ENCODE measurements at regions not wholly inside any gene's neighbourhood (a gene's known extent, or its start where the extent isn't known, plus 50 kb on each side); places are given as distances from the start of the nearest gene placed in this dataset.

DNA sequence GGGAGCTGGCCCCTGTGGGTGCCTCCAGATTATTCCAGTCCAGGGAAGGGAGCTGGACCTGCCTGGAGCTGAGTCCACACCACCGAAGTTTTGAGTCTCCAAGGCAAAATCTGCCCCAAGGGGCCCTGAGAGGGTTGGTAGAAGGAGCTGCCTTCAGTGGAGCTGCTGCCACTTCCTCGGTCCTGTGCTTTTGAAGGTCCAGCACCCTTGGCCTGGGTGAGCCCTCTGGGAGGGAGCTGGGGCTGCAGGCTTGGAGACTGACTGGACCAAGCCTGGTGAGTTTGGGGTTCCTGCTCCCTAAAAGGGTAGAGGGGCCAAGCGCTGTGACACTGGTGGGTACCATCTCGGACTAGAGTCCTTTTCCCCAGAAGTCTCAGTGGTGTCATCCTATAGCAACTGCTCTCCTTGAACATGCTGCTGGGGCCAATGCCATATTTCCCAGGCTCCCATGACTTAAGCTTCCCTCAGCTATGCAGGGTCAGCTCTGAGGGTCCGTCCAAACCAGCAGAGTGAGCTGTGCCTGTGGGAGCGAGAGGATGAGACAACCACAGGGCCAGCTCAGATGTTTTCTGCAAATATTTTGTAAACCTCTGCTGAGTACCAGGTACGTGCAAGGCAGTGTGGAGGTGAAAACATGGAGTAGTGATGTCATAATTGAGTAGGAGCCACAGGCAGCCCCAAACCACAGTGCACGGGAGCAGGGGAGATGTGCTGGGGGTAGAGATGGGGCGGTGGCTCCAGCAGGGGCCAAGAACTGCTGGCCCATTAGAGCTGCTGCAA, 96.0 kb downstream of the ABHD5 start:
- no peak overlapping the region for H3K4me3 Mint-ChIP-seq
- Histone ChIP-seq H2AFZ (no peak overlapping the region), H3F3A (replicated peaks; ENCODE audit: low read depth) (no peaks in the 10 kb centered on the region), H3K27ac (ENCODE audit: low read depth) (no peak overlapping the region), H3K4me2 (no peak overlapping the region), H3K79me2 (replicated peaks; ENCODE audit: insufficient read depth) (no peaks in the 10 kb centered on the region), H3K9me2 (ENCODE audit: insufficient read depth) (peaks cover 6% of the 10 kb centered on the region; the same call in 1 of the 2 replicates), H3K4me3 (no peak overlapping the region), H3K4me1 (ENCODE audit: insufficient read depth) (no peaks in the 10 kb centered on the region), H4K20me1 (replicated peaks; ENCODE audit: insufficient read depth) (no peaks in the 10 kb centered on the region), H3K36me3 (ENCODE audit: insufficient read depth) (no peaks in the 10 kb centered on the region), H3K27me3 (ENCODE audit: insufficient read depth) (no peaks in the 10 kb centered on the region)
- no peak overlapping the region for H3K27ac Mint-ChIP-seq
- TF ChIP-seq POLR2AphosphoS5 (IDR thresholded peaks at IDR 0.05; ENCODE audit: low read depth) (no peak), CREB1 (CRISPR knock-in tag; IDR thresholded peaks at IDR 0.05; ENCODE audit: low read depth) (no peak), NANOG (IDR thresholded peaks at IDR 0.05; ENCODE audit: borderline replicate concordance) (no peak), ZNF114 (CRISPR knock-in tag; IDR thresholded peaks at IDR 0.05) (no peak), STAT1 (IDR thresholded peaks at IDR 0.05; ENCODE audit: unreplicated experiment) (no peak), JUNB (IDR thresholded peaks at IDR 0.05; ENCODE audit: unreplicated experiment) (no peak), ZNF331 (CRISPR knock-in tag; IDR thresholded peaks at IDR 0.05; ENCODE audit: low read depth) (no peak), EZH2 (IDR thresholded peaks at IDR 0.05; ENCODE audit: low read depth, unreplicated experiment) (no peak)
- TF ChIP-seq, protein P1, sequence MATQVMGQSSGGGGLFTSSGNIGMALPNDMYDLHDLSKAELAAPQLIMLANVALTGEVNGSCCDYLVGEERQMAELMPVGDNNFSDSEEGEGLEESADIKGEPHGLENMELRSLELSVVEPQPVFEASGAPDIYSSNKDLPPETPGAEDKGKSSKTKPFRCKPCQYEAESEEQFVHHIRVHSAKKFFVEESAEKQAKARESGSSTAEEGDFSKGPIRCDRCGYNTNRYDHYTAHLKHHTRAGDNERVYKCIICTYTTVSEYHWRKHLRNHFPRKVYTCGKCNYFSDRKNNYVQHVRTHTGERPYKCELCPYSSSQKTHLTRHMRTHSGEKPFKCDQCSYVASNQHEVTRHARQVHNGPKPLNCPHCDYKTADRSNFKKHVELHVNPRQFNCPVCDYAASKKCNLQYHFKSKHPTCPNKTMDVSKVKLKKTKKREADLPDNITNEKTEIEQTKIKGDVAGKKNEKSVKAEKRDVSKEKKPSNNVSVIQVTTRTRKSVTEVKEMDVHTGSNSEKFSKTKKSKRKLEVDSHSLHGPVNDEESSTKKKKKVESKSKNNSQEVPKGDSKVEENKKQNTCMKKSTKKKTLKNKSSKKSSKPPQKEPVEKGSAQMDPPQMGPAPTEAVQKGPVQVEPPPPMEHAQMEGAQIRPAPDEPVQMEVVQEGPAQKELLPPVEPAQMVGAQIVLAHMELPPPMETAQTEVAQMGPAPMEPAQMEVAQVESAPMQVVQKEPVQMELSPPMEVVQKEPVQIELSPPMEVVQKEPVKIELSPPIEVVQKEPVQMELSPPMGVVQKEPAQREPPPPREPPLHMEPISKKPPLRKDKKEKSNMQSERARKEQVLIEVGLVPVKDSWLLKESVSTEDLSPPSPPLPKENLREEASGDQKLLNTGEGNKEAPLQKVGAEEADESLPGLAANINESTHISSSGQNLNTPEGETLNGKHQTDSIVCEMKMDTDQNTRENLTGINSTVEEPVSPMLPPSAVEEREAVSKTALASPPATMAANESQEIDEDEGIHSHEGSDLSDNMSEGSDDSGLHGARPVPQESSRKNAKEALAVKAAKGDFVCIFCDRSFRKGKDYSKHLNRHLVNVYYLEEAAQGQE (IDR thresholded peaks at IDR 0.05; ENCODE audit: unreplicated experiment): no peak
- TF ChIP-seq, protein P2, sequence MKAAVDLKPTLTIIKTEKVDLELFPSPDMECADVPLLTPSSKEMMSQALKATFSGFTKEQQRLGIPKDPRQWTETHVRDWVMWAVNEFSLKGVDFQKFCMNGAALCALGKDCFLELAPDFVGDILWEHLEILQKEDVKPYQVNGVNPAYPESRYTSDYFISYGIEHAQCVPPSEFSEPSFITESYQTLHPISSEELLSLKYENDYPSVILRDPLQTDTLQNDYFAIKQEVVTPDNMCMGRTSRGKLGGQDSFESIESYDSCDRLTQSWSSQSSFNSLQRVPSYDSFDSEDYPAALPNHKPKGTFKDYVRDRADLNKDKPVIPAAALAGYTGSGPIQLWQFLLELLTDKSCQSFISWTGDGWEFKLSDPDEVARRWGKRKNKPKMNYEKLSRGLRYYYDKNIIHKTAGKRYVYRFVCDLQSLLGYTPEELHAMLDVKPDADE (IDR thresholded peaks at IDR 0.05): no peak
- TF ChIP-seq, protein P3, sequence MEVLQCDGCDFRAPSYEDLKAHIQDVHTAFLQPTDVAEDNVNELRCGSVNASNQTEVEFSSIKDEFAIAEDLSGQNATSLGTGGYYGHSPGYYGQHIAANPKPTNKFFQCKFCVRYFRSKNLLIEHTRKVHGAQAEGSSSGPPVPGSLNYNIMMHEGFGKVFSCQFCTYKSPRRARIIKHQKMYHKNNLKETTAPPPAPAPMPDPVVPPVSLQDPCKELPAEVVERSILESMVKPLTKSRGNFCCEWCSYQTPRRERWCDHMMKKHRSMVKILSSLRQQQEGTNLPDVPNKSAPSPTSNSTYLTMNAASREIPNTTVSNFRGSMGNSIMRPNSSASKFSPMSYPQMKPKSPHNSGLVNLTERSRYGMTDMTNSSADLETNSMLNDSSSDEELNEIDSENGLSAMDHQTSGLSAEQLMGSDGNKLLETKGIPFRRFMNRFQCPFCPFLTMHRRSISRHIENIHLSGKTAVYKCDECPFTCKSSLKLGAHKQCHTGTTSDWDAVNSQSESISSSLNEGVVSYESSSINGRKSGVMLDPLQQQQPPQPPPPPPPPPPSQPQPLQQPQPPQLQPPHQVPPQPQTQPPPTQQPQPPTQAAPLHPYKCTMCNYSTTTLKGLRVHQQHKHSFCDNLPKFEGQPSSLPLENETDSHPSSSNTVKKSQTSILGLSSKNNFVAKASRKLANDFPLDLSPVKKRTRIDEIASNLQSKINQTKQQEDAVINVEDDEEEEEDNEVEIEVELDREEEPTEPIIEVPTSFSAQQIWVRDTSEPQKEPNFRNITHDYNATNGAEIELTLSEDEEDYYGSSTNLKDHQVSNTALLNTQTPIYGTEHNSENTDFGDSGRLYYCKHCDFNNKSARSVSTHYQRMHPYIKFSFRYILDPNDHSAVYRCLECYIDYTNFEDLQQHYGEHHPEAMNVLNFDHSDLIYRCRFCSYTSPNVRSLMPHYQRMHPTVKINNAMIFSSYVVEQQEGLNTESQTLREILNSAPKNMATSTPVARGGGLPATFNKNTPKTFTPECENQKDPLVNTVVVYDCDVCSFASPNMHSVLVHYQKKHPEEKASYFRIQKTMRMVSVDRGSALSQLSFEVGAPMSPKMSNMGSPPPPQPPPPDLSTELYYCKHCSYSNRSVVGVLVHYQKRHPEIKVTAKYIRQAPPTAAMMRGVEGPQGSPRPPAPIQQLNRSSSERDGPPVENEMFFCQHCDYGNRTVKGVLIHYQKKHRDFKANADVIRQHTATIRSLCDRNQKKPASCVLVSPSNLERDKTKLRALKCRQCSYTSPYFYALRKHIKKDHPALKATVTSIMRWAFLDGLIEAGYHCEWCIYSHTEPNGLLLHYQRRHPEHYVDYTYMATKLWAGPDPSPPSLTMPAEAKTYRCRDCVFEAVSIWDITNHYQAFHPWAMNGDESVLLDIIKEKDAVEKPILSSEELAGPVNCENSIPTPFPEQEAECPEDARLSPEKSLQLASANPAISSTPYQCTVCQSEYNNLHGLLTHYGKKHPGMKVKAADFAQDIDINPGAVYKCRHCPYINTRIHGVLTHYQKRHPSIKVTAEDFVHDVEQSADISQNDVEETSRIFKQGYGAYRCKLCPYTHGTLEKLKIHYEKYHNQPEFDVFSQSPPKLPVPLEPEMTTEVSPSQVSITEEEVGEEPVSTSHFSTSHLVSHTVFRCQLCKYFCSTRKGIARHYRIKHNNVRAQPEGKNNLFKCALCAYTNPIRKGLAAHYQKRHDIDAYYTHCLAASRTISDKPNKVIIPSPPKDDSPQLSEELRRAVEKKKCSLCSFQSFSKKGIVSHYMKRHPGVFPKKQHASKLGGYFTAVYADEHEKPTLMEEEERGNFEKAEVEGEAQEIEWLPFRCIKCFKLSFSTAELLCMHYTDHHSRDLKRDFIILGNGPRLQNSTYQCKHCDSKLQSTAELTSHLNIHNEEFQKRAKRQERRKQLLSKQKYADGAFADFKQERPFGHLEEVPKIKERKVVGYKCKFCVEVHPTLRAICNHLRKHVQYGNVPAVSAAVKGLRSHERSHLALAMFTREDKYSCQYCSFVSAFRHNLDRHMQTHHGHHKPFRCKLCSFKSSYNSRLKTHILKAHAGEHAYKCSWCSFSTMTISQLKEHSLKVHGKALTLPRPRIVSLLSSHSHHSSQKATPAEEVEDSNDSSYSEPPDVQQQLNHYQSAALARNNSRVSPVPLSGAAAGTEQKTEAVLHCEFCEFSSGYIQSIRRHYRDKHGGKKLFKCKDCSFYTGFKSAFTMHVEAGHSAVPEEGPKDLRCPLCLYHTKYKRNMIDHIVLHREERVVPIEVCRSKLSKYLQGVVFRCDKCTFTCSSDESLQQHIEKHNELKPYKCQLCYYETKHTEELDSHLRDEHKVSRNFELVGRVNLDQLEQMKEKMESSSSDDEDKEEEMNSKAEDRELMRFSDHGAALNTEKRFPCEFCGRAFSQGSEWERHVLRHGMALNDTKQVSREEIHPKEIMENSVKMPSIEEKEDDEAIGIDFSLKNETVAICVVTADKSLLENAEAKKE (CRISPR knock-in tag; IDR thresholded peaks at IDR 0.05): no peak
- TF ChIP-seq, protein P4, sequence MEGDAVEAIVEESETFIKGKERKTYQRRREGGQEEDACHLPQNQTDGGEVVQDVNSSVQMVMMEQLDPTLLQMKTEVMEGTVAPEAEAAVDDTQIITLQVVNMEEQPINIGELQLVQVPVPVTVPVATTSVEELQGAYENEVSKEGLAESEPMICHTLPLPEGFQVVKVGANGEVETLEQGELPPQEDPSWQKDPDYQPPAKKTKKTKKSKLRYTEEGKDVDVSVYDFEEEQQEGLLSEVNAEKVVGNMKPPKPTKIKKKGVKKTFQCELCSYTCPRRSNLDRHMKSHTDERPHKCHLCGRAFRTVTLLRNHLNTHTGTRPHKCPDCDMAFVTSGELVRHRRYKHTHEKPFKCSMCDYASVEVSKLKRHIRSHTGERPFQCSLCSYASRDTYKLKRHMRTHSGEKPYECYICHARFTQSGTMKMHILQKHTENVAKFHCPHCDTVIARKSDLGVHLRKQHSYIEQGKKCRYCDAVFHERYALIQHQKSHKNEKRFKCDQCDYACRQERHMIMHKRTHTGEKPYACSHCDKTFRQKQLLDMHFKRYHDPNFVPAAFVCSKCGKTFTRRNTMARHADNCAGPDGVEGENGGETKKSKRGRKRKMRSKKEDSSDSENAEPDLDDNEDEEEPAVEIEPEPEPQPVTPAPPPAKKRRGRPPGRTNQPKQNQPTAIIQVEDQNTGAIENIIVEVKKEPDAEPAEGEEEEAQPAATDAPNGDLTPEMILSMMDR (conservative IDR thresholded peaks at IDR 0.05; ENCODE audit: low read depth in 2 of 2): no peak
- DNase-seq (ENCODE audit: low spot score) (no peak), ATAC-seq (no peak)
- no peaks in the 10 kb centered on the region; the same call in 2 of the 3 replicates for H3K9me3 Mint-ChIP-seq
- H3K27me3 Mint-ChIP-seq (ENCODE audit: insufficient read depth, low read depth, poor library complexity): peaks cover 3% of the 10 kb centered on the region
- no peaks in the 10 kb centered on the region for H3K4me1 Mint-ChIP-seq
- no peaks in the 10 kb centered on the region for H3K36me3 Mint-ChIP-seq (ENCODE audit: low read depth)
